ENCODE measurements at regions not wholly inside any gene's neighbourhood (a gene's known extent, or its start where the extent isn't known, plus 50 kb on each side); places are given as distances from the start of the nearest gene placed in this dataset.

DNA sequence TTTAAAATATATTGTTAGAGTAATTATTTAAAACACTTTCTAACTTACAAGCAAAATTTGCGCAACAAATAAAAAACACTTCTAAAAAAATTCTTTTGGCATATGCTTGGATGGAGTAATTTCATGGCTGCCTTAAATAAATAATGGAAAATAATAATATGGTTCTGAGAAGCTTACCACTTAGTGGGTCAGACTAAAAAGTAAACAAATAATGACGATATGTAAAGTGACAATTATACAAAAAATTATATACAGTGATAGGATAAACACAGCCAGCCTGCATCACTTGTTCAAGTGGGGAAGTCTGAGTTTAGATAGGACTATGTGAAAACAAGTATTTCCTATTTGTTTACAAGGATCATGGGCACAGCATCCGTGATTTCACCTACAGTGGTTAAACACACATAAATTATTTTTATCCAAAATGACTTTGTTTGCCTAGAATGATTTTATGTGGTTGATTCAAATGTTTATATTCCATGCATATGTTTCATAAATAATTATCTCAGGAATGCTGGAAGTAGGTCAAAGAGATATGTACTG lies 141.7 kb upstream of the SEMA3D start:
- TF ChIP-seq, protein P1, sequence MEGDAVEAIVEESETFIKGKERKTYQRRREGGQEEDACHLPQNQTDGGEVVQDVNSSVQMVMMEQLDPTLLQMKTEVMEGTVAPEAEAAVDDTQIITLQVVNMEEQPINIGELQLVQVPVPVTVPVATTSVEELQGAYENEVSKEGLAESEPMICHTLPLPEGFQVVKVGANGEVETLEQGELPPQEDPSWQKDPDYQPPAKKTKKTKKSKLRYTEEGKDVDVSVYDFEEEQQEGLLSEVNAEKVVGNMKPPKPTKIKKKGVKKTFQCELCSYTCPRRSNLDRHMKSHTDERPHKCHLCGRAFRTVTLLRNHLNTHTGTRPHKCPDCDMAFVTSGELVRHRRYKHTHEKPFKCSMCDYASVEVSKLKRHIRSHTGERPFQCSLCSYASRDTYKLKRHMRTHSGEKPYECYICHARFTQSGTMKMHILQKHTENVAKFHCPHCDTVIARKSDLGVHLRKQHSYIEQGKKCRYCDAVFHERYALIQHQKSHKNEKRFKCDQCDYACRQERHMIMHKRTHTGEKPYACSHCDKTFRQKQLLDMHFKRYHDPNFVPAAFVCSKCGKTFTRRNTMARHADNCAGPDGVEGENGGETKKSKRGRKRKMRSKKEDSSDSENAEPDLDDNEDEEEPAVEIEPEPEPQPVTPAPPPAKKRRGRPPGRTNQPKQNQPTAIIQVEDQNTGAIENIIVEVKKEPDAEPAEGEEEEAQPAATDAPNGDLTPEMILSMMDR (IDR thresholded peaks at IDR 0.05) = no peak
- TF ChIP-seq POLR2A (IDR thresholded peaks at IDR 0.05) = no peak
